RWPE2 (cell line): ENCODE measurements at regions not wholly inside any gene's neighbourhood (a gene's known extent, or its start where the extent isn't known, plus 50 kb on each side); places are given as distances from the start of the nearest gene placed in this dataset.

Experiments
- ATAC-seq: fragments of 200-7000 bp; cut with Tn5 transposase; 3 replicates; pipeline ENCODE4 v1.9.1; 2021; ENCODE audit warnings: low read depth
- DNase-seq: peaks from one replicate; pipeline ENCODE4 v3.0.0-alpha.2; 2020; ENCODE audit warnings: low spot score
- H3K27ac ChIP-seq: fragments of 450-650 bp; 2 replicates; pipeline ENCODE4 v1.5.1; 2017; ENCODE audit warnings: mild to moderate bottlenecking; ENCODE audit not compliant: poor library complexity, severe bottlenecking
- H3K27me3 ChIP-seq: fragments of 250-450 bp; sonication (Bioruptor Pico); 2 replicates; pipeline ENCODE4 v1.5.1; 2021; ENCODE audit warnings: mild to moderate bottlenecking, moderate library complexity; ENCODE audit not compliant: insufficient read depth, poor library complexity, severe bottlenecking
- H3K36me3 ChIP-seq: fragments of 250-450 bp; sonication (Bioruptor Pico); 2 replicates; pipeline ENCODE4 v1.5.1; 2020; ENCODE audit warnings: low read depth, mild to moderate bottlenecking, moderate library complexity
- H3K4me1 ChIP-seq: fragments of 250-450 bp; sonication (Bioruptor Pico); 2 replicates; pipeline ENCODE4 v1.5.1; 2021; ENCODE audit warnings: mild to moderate bottlenecking, moderate library complexity; ENCODE audit not compliant: insufficient read depth, poor library complexity, severe bottlenecking
- H3K4me3 ChIP-seq: fragments of 250-450 bp; sonication (Bioruptor Pico); 2 replicates; pipeline ENCODE4 v1.5.1; 2021; ENCODE audit warnings: mild to moderate bottlenecking, moderate library complexity; ENCODE audit not compliant: severe bottlenecking
- H3K9me3 ChIP-seq: fragments of 250-450 bp; sonication (Bioruptor Pico); 2 replicates; pipeline ENCODE4 v1.5.1; 2021; ENCODE audit warnings: mild to moderate bottlenecking, moderate library complexity; ENCODE audit not compliant: severe bottlenecking
- TF ChIP-seq, protein P1 (sequence below): fragments of 450-650 bp; IDR thresholded peaks from one replicate; pipeline ENCODE4 v1.5.1; 2017; ENCODE audit warnings: mild to moderate bottlenecking, moderate library complexity; ENCODE audit not compliant: poor library complexity, severe bottlenecking

GRCh38 chr17:6348891-6349290, 86.0 kb downstream of the AIPL1 start:
- DNase-seq, result no peak
- no peak for ATAC-seq
- TF ChIP-seq, protein P1, sequence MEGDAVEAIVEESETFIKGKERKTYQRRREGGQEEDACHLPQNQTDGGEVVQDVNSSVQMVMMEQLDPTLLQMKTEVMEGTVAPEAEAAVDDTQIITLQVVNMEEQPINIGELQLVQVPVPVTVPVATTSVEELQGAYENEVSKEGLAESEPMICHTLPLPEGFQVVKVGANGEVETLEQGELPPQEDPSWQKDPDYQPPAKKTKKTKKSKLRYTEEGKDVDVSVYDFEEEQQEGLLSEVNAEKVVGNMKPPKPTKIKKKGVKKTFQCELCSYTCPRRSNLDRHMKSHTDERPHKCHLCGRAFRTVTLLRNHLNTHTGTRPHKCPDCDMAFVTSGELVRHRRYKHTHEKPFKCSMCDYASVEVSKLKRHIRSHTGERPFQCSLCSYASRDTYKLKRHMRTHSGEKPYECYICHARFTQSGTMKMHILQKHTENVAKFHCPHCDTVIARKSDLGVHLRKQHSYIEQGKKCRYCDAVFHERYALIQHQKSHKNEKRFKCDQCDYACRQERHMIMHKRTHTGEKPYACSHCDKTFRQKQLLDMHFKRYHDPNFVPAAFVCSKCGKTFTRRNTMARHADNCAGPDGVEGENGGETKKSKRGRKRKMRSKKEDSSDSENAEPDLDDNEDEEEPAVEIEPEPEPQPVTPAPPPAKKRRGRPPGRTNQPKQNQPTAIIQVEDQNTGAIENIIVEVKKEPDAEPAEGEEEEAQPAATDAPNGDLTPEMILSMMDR, result no peak
- Histone ChIP-seq H3K27me3 (peaks cover 6% of the 10 kb centered on the region), H3K4me1 (no peaks in the 10 kb centered on the region), H3K4me3 (no peak overlapping the region), H3K9me3 (no peaks in the 10 kb centered on the region), H3K36me3 (no peaks in the 10 kb centered on the region), H3K27ac (no peak overlapping the region)

DNA sequence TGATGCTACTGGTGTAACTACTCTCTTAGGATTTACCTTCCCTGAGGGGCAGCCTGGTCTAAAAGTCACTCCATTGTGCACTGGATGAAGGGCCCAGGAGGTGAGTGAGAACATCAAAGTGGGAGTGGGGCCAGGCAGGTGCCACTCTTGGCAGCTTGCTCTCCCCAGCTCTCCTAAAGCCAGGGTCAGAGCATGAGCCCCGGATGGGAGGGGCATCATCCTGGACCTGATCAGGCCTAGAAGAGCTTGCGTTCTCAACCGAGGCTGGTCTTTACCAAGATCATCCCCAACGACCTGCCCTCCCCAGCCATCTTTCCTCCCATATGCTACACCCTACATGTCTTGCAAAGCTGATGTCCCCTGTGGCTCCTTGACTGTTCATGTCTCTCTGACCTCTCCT, 87.1 kb downstream of the AIPL1 start:
- DNase-seq (no peak), ATAC-seq (no peak)
- Histone ChIP-seq H3K9me3 (no peaks in the 10 kb centered on the region), H3K36me3 (no peaks in the 10 kb centered on the region), H3K27me3 (peaks cover 6% of the 10 kb centered on the region), H3K27ac (no peak overlapping the region), H3K4me1 (no peaks in the 10 kb centered on the region), H3K4me3 (no peak overlapping the region)
- TF ChIP-seq, protein P1, result no peak

DNA sequence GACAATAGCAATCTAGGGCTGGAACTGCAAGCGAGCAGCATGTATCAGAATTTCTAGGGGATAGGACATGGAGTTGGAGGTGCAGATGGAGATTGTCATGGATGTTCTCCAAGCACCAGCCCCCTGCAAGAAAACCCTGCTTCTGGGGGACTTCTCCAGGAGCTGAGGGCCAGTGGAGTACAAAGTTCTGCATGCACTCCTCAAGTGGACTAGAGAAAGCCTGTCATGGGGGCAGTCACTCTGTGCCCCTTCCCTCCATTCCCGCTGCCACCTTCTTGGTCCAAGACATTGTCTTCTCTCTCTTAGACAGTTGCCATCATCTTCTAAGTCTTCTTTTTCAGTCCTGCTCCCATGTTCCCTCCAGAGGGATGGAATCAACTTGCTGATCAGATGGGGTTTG, 87.9 kb downstream of the AIPL1 start:
- DNase-seq, result no peak
- H3K27me3 ChIP-seq, result peaks cover 6% of the 10 kb centered on the region
- H3K9me3 ChIP-seq, result no peaks in the 10 kb centered on the region
- H3K4me3 ChIP-seq, result no peak overlapping the region
- H3K27ac ChIP-seq, result no peak overlapping the region
- H3K36me3 ChIP-seq, result no peaks in the 10 kb centered on the region
- ATAC-seq, result no peak
- H3K4me1 ChIP-seq, result no peaks in the 10 kb centered on the region
- TF ChIP-seq, protein P1, result no peak

DNA sequence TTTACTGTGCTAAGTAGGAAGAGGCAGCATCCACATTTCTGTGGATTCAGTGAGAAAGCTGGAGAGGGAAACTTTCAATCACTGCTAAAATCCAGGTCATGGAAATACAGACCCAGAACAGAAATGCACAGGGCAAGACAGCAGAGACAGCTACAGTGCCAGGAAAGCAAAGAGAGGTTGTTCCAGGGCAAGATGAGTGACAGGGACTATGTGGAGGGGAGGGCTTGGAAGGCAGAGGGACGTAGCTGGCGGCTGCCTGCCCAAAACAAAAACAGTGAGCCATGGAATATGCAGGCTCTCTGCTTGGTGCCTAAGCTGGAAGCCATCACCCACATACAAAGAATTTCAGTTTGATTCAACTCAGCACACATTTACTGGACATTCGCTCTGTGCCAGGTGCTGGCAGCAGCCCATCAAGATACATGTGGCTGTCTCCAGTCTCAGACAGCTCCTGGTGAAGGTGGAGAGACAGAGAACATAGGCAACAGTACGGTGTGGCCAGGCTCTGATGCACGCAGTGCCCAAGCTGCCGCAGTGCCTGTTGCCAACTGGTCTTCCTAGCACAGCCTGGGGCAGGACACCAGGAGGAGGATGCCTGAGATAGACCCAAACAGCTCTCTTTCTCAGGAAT, 88.7 kb downstream of the AIPL1 start:
- no peak overlapping the region for H3K27ac ChIP-seq

DNA sequence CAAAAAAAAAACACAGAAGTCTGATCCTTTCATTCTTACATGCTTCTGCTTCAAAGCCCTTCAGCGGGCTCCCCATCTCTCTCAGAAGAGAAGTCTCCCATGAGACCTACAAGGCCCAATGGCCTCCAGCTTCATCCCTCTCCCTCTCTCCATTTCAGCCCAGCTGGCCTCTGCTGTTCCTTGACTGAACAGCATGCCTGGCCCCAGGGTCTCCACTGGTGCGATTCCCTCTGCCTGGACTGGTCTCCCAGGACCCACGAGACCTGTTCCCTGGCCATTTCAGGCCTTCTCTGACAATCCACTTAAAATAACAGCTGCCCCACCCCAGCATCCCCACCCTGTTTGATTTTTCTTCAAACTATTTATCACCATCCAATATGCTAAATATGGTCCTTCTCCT, 91.2 kb downstream of the AIPL1 start:
- peaks cover 6% of the 10 kb centered on the region for H3K27me3 ChIP-seq
- ATAC-seq, result no peak
- no peaks in the 10 kb centered on the region for H3K36me3 ChIP-seq
- no peak overlapping the region for H3K27ac ChIP-seq
- no peaks in the 10 kb centered on the region for H3K9me3 ChIP-seq
- no peak for DNase-seq
- TF ChIP-seq, protein P1, result no peak
- H3K4me3 ChIP-seq, result no peak overlapping the region
- no peaks in the 10 kb centered on the region for H3K4me1 ChIP-seq

More for the DNA sequence above, 88.7 kb downstream of the AIPL1 start:
- TF ChIP-seq, protein P1, result no peak
- no peak overlapping the region for H3K4me3 ChIP-seq
- ATAC-seq, result no peak
- no peaks in the 10 kb centered on the region for H3K4me1 ChIP-seq
- no peaks in the 10 kb centered on the region for H3K9me3 ChIP-seq
- no peak for DNase-seq
- no peaks in the 10 kb centered on the region for H3K36me3 ChIP-seq
- H3K27me3 ChIP-seq, result peaks cover 6% of the 10 kb centered on the region
